Right atrium auricular region (tissue), 2 donors: ENCODE measurements at regions not wholly inside any gene's neighbourhood (a gene's known extent, or its start where the extent isn't known, plus 50 kb on each side); places are given as distances from the start of the nearest gene placed in this dataset.

Source experiments
- microRNA-seq, 2 donors: library from miRNA; unstranded; fragments of <30 nt; microRNA quantifications; one replicate each; pipeline ENCODE4, GENCODE V29; 2016 to 2017; ENCODE audit warnings: borderline number of aligned reads in 2 of 2, borderline replicate concordance in 1 of 2

Small RNA genes lying in the stretch of these regions (microRNA-seq; reads per million reads assigned to microRNA genes)
- gene MIR4277 = 0 reads per million in 2 donors
